SK-N-SH (cell line): ENCODE measurements at regions not wholly inside any gene's neighbourhood (a gene's known extent, or its start where the extent isn't known, plus 50 kb on each side); places are given as distances from the start of the nearest gene placed in this dataset.

Experiments used
- CTCF ChIA-PET: fragments of 300-600, 350-600 bp; formaldehyde crosslinking; extraction: SDS; loops from one replicate; lab custom pipeline; 2021; lab: Yijun Ruan, JAX
- POLR2A ChIA-PET: fragments of 350-600 bp; sonication (Branson Sonifier 250); formaldehyde crosslinking; extraction: SDS; loops from one replicate; lab custom pipeline; 2020; ENCODE audit warnings: antibody characterized with exemption, inconsistent platforms; lab: Yijun Ruan, JAX
- DNase-seq: peaks from one replicate; pipeline ENCODE4 v3.0.0; 2012
- H2AFZ ChIP-seq: fragments of 200-600 bp; sonication (generic); 2 replicates; pipeline ENCODE4 v1.8.1; 2016; ENCODE audit warnings: antibody characterized with exemption, mild to moderate bottlenecking, low read depth
- H3F3A ChIP-seq: fragments of 200-600 bp; sonication (generic); replicated peaks from 2 replicates; pipeline ENCODE3; 2016; ENCODE audit warnings: antibody characterized with exemption, mild to moderate bottlenecking; ENCODE audit not compliant: insufficient read depth
- H3K27ac ChIP-seq, 2 experiments: fragments of 200-500 bp in 1 of 2; fragments of 200-600 bp in 1 of 2; sonication (Bioruptor generic) in 1 of 2; sonication (generic), shearing (Covaris generic) in 1 of 2; 2 replicates each; pipeline versions ENCODE4 v1.5.1 to v1.6.1; 2014 to 2016; ENCODE audit warnings: low read depth in 2 of 2, inconsistent platforms in 1 of 2, low read length in 1 of 2, mild to moderate bottlenecking in 1 of 2, mixed read lengths in 1 of 2
- H3K27me3 ChIP-seq: fragments of 200-600 bp; sonication (generic), shearing (Covaris generic); 2 replicates; pipeline ENCODE4 v1.6.1; 2016; ENCODE audit warnings: mixed run types; ENCODE audit not compliant: insufficient read depth
- H3K36me3 ChIP-seq, 2 experiments: fragments of 200-500 bp in 1 of 2; fragments of 200-600 bp in 1 of 2; sonication (Bioruptor generic) in 1 of 2; sonication (generic) in 1 of 2; replicated peaks in 1 of 2; 2 replicates each; pipeline versions ENCODE3 to v1.5.1; 2014 to 2016; ENCODE audit warnings: low read length in 1 of 2, mild to moderate bottlenecking in 1 of 2; ENCODE audit not compliant: insufficient read depth in 2 of 2, control insufficient read depth in 1 of 2
- H3K4me1 ChIP-seq, 2 experiments: fragments of 200-500 bp in 1 of 2; fragments of 200-600 bp in 1 of 2; sonication (Bioruptor generic) in 1 of 2; sonication (generic), shearing (Covaris generic) in 1 of 2; 2 replicates each; pipeline versions ENCODE4 v1.5.1 to v1.6.1; 2014 to 2016; ENCODE audit warnings: low read depth in 1 of 2, low read length in 1 of 2, mixed run types in 1 of 2; ENCODE audit not compliant: insufficient read depth in 2 of 2, control insufficient read depth in 1 of 2
- H3K4me2 ChIP-seq: fragments of 200-600 bp; sonication (generic), shearing (Covaris generic); 2 replicates; pipeline ENCODE4 v1.6.1; 2017; ENCODE audit warnings: mixed run types
- H3K4me3 ChIP-seq, 2 experiments: fragments of 200-500 bp in 1 of 2; fragments of 200-600 bp in 1 of 2; sonication (Bioruptor generic) in 1 of 2; sonication (generic), shearing (Covaris generic) in 1 of 2; 2 replicates each; pipeline versions ENCODE4 v1.5.1 to v1.8.1; 2014 to 2016; ENCODE audit warnings: low read depth in 2 of 2, inconsistent platforms in 1 of 2, low read length in 1 of 2, mild to moderate bottlenecking in 1 of 2, mixed read lengths in 1 of 2, moderate library complexity in 1 of 2
- H3K79me2 ChIP-seq: fragments of 200-600 bp; sonication (generic); 2 replicates; pipeline ENCODE4 v1.8.1; 2017; ENCODE audit warnings: mild to moderate bottlenecking; ENCODE audit not compliant: insufficient read depth
- H3K9ac ChIP-seq: fragments of 200-600 bp; sonication (generic); 2 replicates; pipeline ENCODE4 v1.6.1; 2017; ENCODE audit warnings: mixed run types
- H3K9me2 ChIP-seq: fragments of 200-600 bp; sonication (generic); 2 replicates; pipeline ENCODE4 v1.6.1; 2017; ENCODE audit warnings: mixed run types
- H3K9me3 ChIP-seq: fragments of 200-600 bp; sonication (generic); 2 replicates; pipeline ENCODE4 v1.6.1; 2017; ENCODE audit warnings: mixed run types, mild to moderate bottlenecking, moderate library complexity
- H4K20me1 ChIP-seq: fragments of 200-600 bp; sonication (generic); 2 replicates; pipeline ENCODE4 v1.6.1; 2017; ENCODE audit warnings: mild to moderate bottlenecking, mixed run types; ENCODE audit not compliant: insufficient read depth
- CHD2 ChIP-seq: fragments of 150-350 bp; IDR thresholded peaks from 2 replicates; pipeline ENCODE4 v1.6.1; 2018; ENCODE audit warnings: low read length; ENCODE audit not compliant: partially characterized antibody
- ELF1 ChIP-seq: IDR thresholded peaks from 2 replicates; pipeline ENCODE4 v1.4.0; 2012
- EP300 ChIP-seq, 2 experiments: IDR thresholded peaks; 2 replicates each; pipeline versions ENCODE4 v1.4.0 to v1.6.1; 2012; ENCODE audit warnings: borderline replicate concordance in 1 of 2, low read depth in 1 of 2, low read length in 1 of 2
- FOSL2 ChIP-seq: IDR thresholded peaks from 2 replicates; pipeline ENCODE4 v1.4.0; 2012; ENCODE audit warnings: low read depth, mild to moderate bottlenecking, moderate library complexity, borderline replicate concordance
- FOXM1 ChIP-seq: IDR thresholded peaks from 2 replicates; pipeline ENCODE4 v1.4.0; 2012; ENCODE audit warnings: low read depth, mild to moderate bottlenecking
- MEF2A ChIP-seq: IDR thresholded peaks from 2 replicates; pipeline ENCODE4 v1.4.0; 2012; ENCODE audit warnings: low read depth, borderline replicate concordance
- NFIC ChIP-seq: IDR thresholded peaks from 2 replicates; pipeline ENCODE4 v1.4.0; 2012; ENCODE audit warnings: borderline replicate concordance
- RCOR1 ChIP-seq: fragments of 150-350 bp; IDR thresholded peaks from 2 replicates; pipeline ENCODE4 v1.6.1; 2017; ENCODE audit warnings: antibody characterized with exemption, low read length
- YY1 ChIP-seq: IDR thresholded peaks from 2 replicates; pipeline ENCODE4 v1.4.0; 2012; ENCODE audit warnings: low read depth, mild to moderate bottlenecking
- WGBS: methylation state at CpG from one replicate; pipeline ENCODE4 v1.1.6; 2017; ENCODE audit warnings: low lambda C conversion rate; 5-methylcytosine and 5-hydroxymethylcytosine counted together
- TF ChIP-seq, protein P1 (sequence below): IDR thresholded peaks from 2 replicates; pipeline ENCODE4 v1.4.0; 2012; ENCODE audit warnings: low read depth, borderline replicate concordance
- TF ChIP-seq, protein P2 (sequence below): fragments of 150-350 bp; IDR thresholded peaks from 2 replicates; pipeline ENCODE4 v1.6.1; 2017; ENCODE audit warnings: antibody characterized with exemption, low read length, low read depth, borderline replicate concordance
- TF ChIP-seq, protein P3 (sequence below): fragments of 200-600 bp; sonication (generic); IDR thresholded peaks from 2 replicates; pipeline ENCODE4 v1.6.1; 2017; ENCODE audit warnings: antibody characterized with exemption, mild to moderate bottlenecking, moderate library complexity
- TF ChIP-seq, protein P4 (sequence below): IDR thresholded peaks from 2 replicates; pipeline ENCODE4 v1.4.0; 2012; ENCODE audit warnings: low read depth, borderline replicate concordance
- TF ChIP-seq, protein P5 (sequence below): IDR thresholded peaks from 2 replicates; pipeline ENCODE4 v1.6.1; 2012; ENCODE audit warnings: mild to moderate bottlenecking, low read depth, low read length, moderate library complexity

DNA sequence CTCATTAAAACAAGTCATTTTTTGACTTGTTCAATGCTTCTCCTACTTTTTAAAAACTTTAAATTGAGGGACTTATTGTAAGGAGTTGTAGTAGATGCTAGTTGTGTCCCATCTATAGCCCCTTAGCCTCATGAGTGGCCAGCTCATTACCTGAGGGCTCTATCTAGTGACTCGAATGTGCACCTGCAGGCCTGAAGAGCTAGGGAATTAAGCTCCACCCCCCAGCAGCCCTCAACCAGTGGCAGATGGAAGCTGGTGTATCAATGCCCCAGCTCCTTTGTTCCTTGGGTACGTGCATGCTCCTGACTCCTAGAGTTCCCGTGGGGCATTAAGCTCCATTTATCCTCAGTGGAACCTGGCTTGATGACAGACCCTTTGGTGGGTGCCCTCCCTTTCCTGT is 146.7 kb upstream of the FAM9B start:
- H3K9me2 ChIP-seq, result no peaks in the 10 kb centered on the region
- 24% methylated on average over 3 of the region's 3 CpGs for WGBS
- H2AFZ ChIP-seq, result no peak overlapping the region
- H3K4me2 ChIP-seq, result no peak overlapping the region
- H4K20me1 ChIP-seq, result no peaks in the 10 kb centered on the region
- no peaks in the 10 kb centered on the region for H3K27me3 ChIP-seq
- H3F3A ChIP-seq, result no peaks in the 10 kb centered on the region
- CTCF ChIA-PET, result interaction anchor here (0.7 kb wide), 1 partner anchor 9 kb away, joined by 3 read pairs; no protein-coding TSS in a partner anchor
- no peak for TF ChIP-seq FOXM1
- TF ChIP-seq CHD2, result no peak
- TF ChIP-seq, protein P1, sequence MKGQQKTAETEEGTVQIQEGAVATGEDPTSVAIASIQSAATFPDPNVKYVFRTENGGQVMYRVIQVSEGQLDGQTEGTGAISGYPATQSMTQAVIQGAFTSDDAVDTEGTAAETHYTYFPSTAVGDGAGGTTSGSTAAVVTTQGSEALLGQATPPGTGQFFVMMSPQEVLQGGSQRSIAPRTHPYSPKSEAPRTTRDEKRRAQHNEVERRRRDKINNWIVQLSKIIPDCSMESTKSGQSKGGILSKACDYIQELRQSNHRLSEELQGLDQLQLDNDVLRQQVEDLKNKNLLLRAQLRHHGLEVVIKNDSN, result no peak
- TF ChIP-seq, protein P2, sequence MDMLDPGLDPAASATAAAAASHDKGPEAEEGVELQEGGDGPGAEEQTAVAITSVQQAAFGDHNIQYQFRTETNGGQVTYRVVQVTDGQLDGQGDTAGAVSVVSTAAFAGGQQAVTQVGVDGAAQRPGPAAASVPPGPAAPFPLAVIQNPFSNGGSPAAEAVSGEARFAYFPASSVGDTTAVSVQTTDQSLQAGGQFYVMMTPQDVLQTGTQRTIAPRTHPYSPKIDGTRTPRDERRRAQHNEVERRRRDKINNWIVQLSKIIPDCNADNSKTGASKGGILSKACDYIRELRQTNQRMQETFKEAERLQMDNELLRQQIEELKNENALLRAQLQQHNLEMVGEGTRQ, result no peak
- TF ChIP-seq, protein P3, sequence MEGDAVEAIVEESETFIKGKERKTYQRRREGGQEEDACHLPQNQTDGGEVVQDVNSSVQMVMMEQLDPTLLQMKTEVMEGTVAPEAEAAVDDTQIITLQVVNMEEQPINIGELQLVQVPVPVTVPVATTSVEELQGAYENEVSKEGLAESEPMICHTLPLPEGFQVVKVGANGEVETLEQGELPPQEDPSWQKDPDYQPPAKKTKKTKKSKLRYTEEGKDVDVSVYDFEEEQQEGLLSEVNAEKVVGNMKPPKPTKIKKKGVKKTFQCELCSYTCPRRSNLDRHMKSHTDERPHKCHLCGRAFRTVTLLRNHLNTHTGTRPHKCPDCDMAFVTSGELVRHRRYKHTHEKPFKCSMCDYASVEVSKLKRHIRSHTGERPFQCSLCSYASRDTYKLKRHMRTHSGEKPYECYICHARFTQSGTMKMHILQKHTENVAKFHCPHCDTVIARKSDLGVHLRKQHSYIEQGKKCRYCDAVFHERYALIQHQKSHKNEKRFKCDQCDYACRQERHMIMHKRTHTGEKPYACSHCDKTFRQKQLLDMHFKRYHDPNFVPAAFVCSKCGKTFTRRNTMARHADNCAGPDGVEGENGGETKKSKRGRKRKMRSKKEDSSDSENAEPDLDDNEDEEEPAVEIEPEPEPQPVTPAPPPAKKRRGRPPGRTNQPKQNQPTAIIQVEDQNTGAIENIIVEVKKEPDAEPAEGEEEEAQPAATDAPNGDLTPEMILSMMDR, result no peak
- no peak for TF ChIP-seq ELF1
- no peak for TF ChIP-seq MEF2A
- TF ChIP-seq FOSL2, result no peak
- TF ChIP-seq, protein P4, sequence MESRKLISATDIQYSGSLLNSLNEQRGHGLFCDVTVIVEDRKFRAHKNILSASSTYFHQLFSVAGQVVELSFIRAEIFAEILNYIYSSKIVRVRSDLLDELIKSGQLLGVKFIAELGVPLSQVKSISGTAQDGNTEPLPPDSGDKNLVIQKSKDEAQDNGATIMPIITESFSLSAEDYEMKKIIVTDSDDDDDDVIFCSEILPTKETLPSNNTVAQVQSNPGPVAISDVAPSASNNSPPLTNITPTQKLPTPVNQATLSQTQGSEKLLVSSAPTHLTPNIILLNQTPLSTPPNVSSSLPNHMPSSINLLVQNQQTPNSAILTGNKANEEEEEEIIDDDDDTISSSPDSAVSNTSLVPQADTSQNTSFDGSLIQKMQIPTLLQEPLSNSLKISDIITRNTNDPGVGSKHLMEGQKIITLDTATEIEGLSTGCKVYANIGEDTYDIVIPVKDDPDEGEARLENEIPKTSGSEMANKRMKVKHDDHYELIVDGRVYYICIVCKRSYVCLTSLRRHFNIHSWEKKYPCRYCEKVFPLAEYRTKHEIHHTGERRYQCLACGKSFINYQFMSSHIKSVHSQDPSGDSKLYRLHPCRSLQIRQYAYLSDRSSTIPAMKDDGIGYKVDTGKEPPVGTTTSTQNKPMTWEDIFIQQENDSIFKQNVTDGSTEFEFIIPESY, result no peak
- TF ChIP-seq, protein P5, sequence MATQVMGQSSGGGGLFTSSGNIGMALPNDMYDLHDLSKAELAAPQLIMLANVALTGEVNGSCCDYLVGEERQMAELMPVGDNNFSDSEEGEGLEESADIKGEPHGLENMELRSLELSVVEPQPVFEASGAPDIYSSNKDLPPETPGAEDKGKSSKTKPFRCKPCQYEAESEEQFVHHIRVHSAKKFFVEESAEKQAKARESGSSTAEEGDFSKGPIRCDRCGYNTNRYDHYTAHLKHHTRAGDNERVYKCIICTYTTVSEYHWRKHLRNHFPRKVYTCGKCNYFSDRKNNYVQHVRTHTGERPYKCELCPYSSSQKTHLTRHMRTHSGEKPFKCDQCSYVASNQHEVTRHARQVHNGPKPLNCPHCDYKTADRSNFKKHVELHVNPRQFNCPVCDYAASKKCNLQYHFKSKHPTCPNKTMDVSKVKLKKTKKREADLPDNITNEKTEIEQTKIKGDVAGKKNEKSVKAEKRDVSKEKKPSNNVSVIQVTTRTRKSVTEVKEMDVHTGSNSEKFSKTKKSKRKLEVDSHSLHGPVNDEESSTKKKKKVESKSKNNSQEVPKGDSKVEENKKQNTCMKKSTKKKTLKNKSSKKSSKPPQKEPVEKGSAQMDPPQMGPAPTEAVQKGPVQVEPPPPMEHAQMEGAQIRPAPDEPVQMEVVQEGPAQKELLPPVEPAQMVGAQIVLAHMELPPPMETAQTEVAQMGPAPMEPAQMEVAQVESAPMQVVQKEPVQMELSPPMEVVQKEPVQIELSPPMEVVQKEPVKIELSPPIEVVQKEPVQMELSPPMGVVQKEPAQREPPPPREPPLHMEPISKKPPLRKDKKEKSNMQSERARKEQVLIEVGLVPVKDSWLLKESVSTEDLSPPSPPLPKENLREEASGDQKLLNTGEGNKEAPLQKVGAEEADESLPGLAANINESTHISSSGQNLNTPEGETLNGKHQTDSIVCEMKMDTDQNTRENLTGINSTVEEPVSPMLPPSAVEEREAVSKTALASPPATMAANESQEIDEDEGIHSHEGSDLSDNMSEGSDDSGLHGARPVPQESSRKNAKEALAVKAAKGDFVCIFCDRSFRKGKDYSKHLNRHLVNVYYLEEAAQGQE, result no peak
- TF ChIP-seq RCOR1, result no peak
- no peak for TF ChIP-seq EP300 (IDR thresholded peaks at IDR 0.05; ENCODE audit: borderline replicate concordance in 1 of 2, low read depth in 1 of 2, low read length in 1 of 2)
- no peak for TF ChIP-seq YY1
- TF ChIP-seq NFIC, result no peak
- no peak overlapping the region for H3K27ac ChIP-seq
- no peaks in the 10 kb centered on the region; a peak in 1 of 4 replicates for H3K4me1 ChIP-seq
- no peak overlapping the region for H3K4me3 ChIP-seq
- no peak overlapping the region for H3K9ac ChIP-seq
- no peaks in the 10 kb centered on the region for H3K36me3 ChIP-seq
- POLR2A ChIA-PET, result no interaction called here
- no peak for DNase-seq
- H3K79me2 ChIP-seq, result no peaks in the 10 kb centered on the region
- H3K9me3 ChIP-seq, result no peaks in the 10 kb centered on the region
